NCI-H2227 treated with DMSO at 0.1 percent for 48 hours (cell line): ENCODE measurements at regions not wholly inside any gene's neighbourhood (a gene's known extent, or its start where the extent isn't known, plus 50 kb on each side); places are given as distances from the start of the nearest gene placed in this dataset.

ENCODE experiments used
- DNase-seq: peaks from one replicate; lab custom pipeline; 2025; lab: John Stamatoyannopoulos, UW

DNA sequence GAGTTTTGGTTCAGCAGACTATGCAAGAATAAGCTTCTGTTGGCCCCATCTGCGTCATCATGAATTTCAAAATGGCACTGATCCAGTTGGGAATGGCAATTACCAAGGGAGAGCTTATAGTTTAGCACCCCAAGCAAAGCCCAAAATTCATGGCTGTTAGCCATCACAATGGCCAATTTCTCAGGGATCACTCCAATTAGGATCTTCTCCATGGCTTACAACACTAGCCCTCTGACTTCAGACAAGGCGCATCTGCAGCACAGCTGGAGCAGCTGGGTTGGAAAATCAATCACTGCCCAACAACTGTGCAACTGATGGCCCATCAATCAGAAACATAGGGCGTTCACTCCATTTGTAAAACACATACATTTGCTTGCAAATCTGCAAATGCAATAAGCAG, 273.6 kb downstream of the SRBD1 start:
- DNase-seq = no peak

GRCh38 chr2:45334205-45334604, 276.9 kb downstream of the SRBD1 start:
- no peak for DNase-seq

DNA sequence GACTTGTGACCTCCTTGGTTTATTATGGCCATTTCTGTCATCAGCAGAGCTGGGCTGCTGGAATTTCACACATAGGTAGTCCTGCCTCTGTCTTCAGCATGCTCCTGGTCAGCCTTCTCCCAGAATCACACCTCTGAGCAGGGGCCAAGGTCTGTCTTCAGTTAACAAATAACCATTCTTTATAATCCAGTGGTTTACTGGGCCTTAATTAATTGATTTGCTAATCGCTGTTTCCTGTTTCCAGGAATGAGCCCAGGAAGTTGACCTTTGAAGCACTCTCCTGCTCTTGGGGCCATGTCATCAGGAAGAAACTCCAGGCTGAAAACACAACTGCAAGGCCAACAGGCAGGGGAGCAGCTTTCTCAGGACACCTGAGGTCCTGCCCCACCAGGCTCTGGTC, 278.5 kb downstream of the SRBD1 start:
- DNase-seq = no peak

GRCh38 chr2:45332094-45332493, 279.0 kb downstream of the SRBD1 start:
- no peak for DNase-seq

DNA sequence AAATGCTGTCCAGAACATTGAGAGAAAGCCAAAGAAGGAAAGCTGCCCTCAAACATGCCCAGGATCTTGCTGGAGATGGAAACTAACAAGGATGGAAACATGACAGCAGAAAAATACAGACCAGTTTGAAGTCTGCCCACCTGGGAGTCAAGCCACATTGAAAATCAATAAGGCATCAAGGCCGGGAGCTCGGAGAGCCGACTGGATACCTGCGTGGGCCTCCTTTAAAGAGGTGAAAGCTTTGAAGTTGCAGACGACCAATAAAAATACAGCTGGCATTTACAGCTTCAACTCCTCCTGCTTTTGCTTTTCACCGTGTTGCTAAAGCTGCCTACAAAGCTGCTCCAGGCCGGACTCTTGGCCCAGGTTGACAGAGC, 279.7 kb downstream of the SRBD1 start:
- DNase-seq = no peak

DNA sequence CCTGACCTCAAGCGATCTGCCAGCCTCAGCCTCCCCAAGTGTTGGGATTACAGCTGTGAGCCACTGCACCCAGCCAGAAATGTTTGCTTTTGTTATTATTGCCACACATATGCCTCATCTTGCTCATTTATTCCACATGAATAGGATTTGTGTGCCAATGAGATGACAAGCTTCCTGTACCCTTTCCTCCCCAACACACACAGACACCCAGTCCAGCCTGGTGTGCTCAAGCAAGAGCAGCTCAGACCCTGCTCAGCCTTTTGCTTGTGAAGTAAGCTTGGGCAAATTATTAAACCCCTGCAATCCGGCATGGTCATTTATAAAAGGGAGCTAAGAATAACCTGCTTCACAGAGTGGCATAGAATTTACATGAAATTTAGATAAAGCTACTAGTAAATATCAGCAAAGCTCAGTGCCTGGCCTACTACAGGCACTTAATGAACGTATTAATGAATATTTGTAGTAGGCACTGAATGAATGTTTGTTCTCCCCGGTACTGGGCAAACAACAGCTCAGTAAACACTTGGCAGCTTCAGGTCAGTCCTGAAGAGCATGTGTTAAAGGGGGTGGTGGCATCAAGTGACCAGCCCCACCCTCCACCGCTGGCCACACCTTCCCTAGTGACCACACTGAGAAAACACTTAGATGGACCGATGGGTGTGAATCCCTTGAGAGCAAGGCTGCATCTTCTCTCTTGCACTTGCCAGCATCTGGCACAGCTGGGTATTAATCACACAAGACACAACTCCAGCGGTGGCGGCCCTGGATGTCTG, 280.2 kb downstream of the SRBD1 start:
- no peak for DNase-seq

- DNase-seq = no peak
Measured at GRCh38 chr2:45330108-45330507, 281.0 kb downstream of the SRBD1 start.

DNA sequence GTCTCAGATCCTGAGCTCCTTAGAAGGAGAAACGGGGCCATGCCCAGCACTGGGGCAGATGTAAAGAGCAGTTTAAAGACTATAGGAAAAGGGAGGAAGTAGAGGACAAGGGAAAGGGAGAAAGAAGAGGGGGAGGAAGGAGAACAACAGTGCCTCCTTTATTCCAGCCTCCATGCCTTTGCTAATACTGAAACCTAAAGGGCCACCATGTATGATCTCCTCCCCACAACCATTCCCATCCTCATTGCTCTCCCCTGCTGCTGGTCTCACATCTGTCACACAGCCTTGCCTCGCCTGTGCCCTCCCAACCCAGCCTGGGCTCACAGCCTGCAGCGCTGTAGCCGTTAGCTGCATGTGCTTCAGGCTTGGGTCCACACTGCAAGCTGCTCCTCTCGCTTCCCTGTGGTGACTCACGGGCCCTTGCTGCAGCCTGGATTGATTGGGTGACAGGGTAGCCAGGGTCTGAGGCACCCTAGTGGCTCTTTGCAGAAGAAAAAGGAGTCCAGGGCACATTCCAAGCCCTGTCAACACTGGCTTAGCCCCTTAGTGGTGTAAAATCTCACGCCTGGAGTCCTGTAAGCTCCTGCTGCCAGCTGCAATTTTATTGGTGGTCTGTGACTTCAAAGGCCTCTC, 281.9 kb downstream of the SRBD1 start:
- DNase-seq = no peak

GRCh38 chr2:45328264-45328870, 282.7 kb downstream of the SRBD1 start:
- no peak for DNase-seq

GRCh38 chr2:45323344-45323743, 287.7 kb downstream of the SRBD1 start:
- DNase-seq = no peak

DNA sequence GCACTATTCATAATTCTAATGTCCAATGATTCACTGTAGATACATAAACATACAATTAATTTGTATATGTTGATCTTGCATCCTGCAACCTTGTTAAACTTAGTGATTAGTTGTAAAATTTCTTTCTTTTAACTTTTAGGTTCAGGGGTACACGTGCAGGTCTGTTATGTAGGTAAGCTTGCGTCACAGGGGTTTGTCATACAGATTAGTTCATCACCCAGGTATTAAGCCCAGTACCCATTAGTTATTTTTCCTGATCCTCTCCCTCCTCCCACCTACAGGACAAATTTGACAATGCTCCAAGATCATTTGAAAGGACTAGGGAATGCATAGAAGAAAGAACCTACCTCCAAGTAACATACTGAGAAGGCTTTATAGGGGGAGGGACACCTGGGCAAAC, 290.1 kb downstream of the SRBD1 start:
- no peak for DNase-seq

DNA sequence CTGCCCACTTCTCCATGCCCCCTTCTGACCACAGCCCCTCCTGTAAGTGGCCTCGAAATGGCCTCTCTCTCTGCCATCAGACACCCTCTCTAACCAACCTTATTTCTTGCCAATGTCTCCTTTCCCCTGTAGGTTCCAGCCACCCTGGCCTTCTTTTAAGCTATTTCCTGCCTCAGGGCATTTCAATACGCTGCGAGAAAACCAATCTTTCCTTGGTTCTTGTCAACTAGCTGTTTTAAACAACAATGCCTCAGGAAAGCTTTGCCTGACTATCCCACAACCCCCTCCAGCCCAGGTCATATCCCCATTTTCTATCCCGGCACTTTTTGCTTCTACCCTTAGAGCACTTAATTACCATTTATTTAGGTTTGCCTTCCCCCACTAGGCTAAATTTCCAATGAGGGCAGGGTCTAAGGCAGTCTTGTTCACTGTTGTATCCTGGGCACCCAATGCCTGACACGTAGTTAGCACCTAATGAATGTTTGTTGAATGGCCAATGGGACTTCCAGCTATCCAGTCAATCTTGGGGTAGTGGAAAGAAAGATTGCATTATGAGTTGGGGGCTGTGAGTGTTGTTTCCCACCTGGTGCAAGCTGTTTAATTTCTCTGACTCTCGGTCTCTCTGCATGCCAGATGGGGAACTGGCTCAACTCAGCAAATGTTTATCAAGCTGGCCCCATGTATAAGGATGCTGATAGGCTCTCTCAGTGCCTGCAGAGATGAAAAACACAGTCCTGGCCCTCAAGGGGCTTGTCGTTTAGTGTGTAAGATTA, 291.2 kb downstream of the SRBD1 start:
- DNase-seq = no peak

- no peak for DNase-seq
Measured at GRCh38 chr2:45318686-45319085, 292.4 kb downstream of the SRBD1 start.

- no peak for DNase-seq
Measured at GRCh38 chr2:45316576-45317338, 294.3 kb downstream of the SRBD1 start.

GRCh38 chr2:45315861-45316260, 295.2 kb downstream of the SRBD1 start:
- DNase-seq = no peak

DNA sequence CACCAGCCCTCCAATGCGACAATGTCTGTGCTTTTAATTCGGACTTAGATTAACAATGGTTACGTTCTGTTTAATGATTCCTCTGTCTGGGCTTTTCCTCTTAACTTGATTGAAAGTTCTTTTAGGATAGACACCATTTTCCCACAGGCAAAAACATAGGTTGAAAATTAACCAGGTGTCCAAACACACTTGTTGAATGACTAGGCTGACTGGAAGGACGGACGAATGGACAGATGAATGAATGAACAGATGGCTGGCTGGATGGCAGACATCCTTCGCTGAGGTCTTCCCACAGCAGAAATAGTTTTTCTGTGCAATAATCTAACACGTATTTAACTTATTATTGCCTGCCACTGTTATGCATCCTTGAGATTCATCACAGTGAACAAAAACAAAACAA, 298.8 kb downstream of the SRBD1 start:
- no peak for DNase-seq

DNA sequence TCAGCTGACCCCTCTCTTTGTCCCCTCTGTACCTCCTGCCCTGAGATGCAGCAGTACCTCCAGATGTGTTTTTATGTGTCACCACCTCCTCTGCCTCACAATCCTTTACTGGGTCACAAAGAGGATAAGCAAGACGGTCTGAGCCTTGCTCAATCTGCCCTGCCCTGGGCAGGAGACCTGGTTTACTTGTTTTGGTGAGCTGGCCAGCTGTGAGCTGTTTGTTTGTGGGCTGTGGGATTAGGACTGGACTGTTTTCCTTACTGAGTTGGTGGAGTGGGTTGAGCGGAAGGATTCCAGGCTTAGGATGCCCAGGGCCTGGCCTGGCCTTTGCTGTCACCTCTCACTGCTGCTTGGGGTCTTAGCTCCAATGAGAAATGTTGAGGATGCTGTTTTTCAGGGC, 299.5 kb downstream of the SRBD1 start:
- no peak for DNase-seq

DNA sequence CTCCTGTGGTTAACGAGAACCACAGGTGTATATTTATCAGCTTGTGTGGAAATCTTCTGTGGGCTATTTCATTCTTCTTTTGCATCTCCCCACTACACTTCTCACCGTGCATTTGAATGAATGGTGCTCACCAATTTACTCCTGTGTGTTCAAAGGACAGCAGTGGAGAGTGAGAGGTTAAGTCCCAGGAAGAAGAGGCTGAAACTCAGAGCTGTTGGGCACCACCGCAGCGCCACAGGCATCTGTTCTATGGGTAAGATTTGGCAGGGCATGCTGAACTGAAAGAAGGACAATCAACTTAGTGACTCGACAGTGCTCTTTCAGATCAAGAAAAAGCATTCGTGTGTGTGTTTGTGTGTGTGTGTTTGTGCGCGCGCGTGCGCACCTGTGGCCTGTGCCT, 297.9 kb upstream of the SIX2 start:
- DNase-seq = no peak

DNA sequence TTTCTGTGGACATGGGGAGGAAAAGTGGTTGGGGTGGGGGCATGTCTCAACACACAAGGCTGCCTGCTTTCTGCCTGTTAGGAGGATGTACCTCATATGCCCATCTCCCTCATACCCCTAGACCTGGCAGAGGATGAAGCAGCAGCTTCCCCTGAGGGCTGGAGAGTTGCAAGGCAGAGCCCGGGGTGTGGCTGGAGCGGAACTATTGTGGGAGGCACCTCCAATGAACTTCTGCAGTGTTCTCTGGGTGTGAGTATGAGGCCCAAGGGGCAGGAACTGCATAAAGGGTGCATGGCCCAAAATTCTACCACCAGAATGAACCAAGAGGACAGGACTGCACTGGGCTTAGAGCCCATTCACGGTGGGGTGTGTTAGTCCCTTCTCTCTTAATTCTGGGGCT, 296.3 kb upstream of the SIX2 start:
- DNase-seq = no peak

- DNase-seq = no peak
Measured at GRCh38 chr2:45303417-45304202, 294.4 kb upstream of the SIX2 start.
